Upper lobe of right lung (tissue), 1 donor: ENCODE measurements at regions not wholly inside any gene's neighbourhood (a gene's known extent, or its start where the extent isn't known, plus 50 kb on each side); places are given as distances from the start of the nearest gene placed in this dataset.

ENCODE experiments used
- ATAC-seq: fragments of 200-7000 bp; cut with Tn5 transposase; one replicate; pipeline ENCODE4 v1.9.1; 2020; ENCODE audit warnings: mild to moderate bottlenecking, moderate library complexity
- DNase-seq: peaks from one replicate; pipeline ENCODE4 v3.0.0-alpha.2; 2020
- H3K27ac ChIP-seq: fragments of 200-600 bp; one replicate; pipeline ENCODE4 v1.8.0; 2022
- H3K27me3 ChIP-seq: fragments of 200-600 bp; one replicate; pipeline ENCODE4 v1.8.0; 2022; ENCODE audit warnings: mild to moderate bottlenecking
- H3K36me3 ChIP-seq: fragments of 200-600 bp; one replicate; pipeline ENCODE4 v1.8.0; 2022
- H3K4me1 ChIP-seq: fragments of 200-600 bp; one replicate; pipeline ENCODE4 v1.8.0; 2022
- H3K4me3 ChIP-seq: fragments of 200-600 bp; one replicate; pipeline ENCODE4 v1.8.0; 2022; ENCODE audit warnings: mild to moderate bottlenecking
- H3K9me3 ChIP-seq: fragments of 200-600 bp; one replicate; pipeline ENCODE4 v1.8.0; 2022
- CTCF ChIP-seq: fragments of 200-600 bp; IDR thresholded peaks from one replicate; pipeline ENCODE4 v1.8.0; 2022; ENCODE audit warnings: antibody characterized with exemption
- intact Hi-C: fragments of 100-400 bp; cut with DNase I; formaldehyde crosslinking; loops from one replicate; pipeline ENCODE4 v1.11.0; 2022
- donor health status: DM: no; HTN: yes; CAD: no; lungs with severe emphysema.

- intact Hi-C loops: no loop called here
- ATAC-seq (no peak), DNase-seq (no peak)
- H3K27ac ChIP-seq: no peak overlapping the region
- no peaks in the 10 kb centered on the region for H3K36me3 ChIP-seq
- H3K4me3 ChIP-seq: no peak overlapping the region
- no peaks in the 10 kb centered on the region for H3K9me3 ChIP-seq
- TF ChIP-seq CTCF: no peak
- H3K4me1 ChIP-seq: no peaks in the 10 kb centered on the region
- no peaks in the 10 kb centered on the region for H3K27me3 ChIP-seq
Measured at GRCh38 chr22:34380532-34380931, 460.3 kb upstream of the LARGE1 start.

GRCh38 chr22:34390400-34390799 is 470.1 kb upstream of the LARGE1 start:
- TF ChIP-seq CTCF: no peak
- no peak for DNase-seq
- Histone ChIP-seq H3K9me3 (no peaks in the 10 kb centered on the region), H3K4me3 (no peak overlapping the region), H3K4me1 (no peaks in the 10 kb centered on the region), H3K36me3 (no peaks in the 10 kb centered on the region), H3K27ac (no peak overlapping the region), H3K27me3 (no peaks in the 10 kb centered on the region)
- no peak for ATAC-seq
- intact Hi-C loops: no loop called here

GRCh38 chr22:34395370-34395769 is 475.1 kb upstream of the LARGE1 start:
- DNase-seq (no peak), ATAC-seq (no peak)
- no peak for TF ChIP-seq CTCF
- H3K9me3 ChIP-seq: no peaks in the 10 kb centered on the region
- H3K27ac ChIP-seq: no peak overlapping the region
- no peaks in the 10 kb centered on the region for H3K27me3 ChIP-seq
- H3K36me3 ChIP-seq: no peaks in the 10 kb centered on the region
- H3K4me1 ChIP-seq: no peaks in the 10 kb centered on the region
- intact Hi-C loops: no loop called here
- no peak overlapping the region for H3K4me3 ChIP-seq

GRCh38 chr22:34403667-34404066 is 483.4 kb upstream of the LARGE1 start:
- intact Hi-C loops: no loop called here
- H3K4me3 ChIP-seq: no peak overlapping the region

GRCh38 chr22:34410111-34410510 is 489.8 kb upstream of the LARGE1 start:
- ATAC-seq (no peak), DNase-seq (no peak)
- Histone ChIP-seq H3K9me3 (no peaks in the 10 kb centered on the region), H3K4me1 (no peaks in the 10 kb centered on the region), H3K4me3 (no peak overlapping the region), H3K27ac (no peak overlapping the region), H3K27me3 (peaks cover 9% of the 10 kb centered on the region), H3K36me3 (no peaks in the 10 kb centered on the region)
- intact Hi-C loops: no loop called here
- no peak for TF ChIP-seq CTCF

More at GRCh38 chr22:34403667-34404066, 483.4 kb upstream of the LARGE1 start:
- Histone ChIP-seq H3K27me3 (no peaks in the 10 kb centered on the region), H3K36me3 (no peaks in the 10 kb centered on the region), H3K4me1 (no peaks in the 10 kb centered on the region), H3K27ac (no peak overlapping the region), H3K9me3 (no peaks in the 10 kb centered on the region)
- TF ChIP-seq CTCF: no peak
- ATAC-seq: no peak
- DNase-seq: no peak
